Astrocyte of the cerebellum (primary cell): ENCODE measurements at regions not wholly inside any gene's neighbourhood (a gene's known extent, or its start where the extent isn't known, plus 50 kb on each side); places are given as distances from the start of the nearest gene placed in this dataset.

Experiments used
- DNase-seq: peaks from one replicate; pipeline ENCODE4 v3.0.0-alpha.2; 2011; ENCODE audit warnings: low read depth
- H3K4me3 ChIP-seq: 2 replicates; pipeline ENCODE4 v1.5.1; 2011; ENCODE audit warnings: mild to moderate bottlenecking, low read depth, low read length, moderate library complexity
- in situ Hi-C: cut with HindIII; loops from 2 replicates; pipeline ENCODE4 v1.10.0; 2017; ENCODE audit warnings: low sequenced_read_pairs
- TF ChIP-seq, protein P1 (sequence below): IDR thresholded peaks from 2 replicates; pipeline ENCODE4 v1.5.1; 2012; ENCODE audit warnings: low read length, low read depth, moderate library complexity, mild to moderate bottlenecking; ENCODE audit errors: missing control alignments

DNA sequence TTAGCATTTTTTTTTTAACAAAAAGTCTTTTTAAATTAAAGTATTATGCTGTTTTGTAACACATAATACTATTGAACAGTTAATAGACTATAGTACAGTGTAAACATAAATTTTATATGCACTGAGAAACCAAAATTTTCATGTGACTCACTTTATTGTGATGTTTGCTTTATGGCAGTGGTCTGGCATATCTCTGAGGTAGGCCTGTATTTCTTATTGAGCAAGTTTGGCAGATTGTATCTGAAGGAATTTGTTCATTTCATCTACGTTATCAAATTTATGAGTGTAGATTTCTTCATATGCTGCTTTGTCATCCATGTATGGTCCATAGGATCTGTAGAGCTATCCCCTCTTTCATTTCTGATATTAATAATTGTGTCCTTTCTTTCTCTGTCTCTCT, 78.8 kb upstream of the PDE3A start:
- no peak overlapping the region for H3K4me3 ChIP-seq
- in situ Hi-C loops = no loop called here
- DNase-seq = no peak
- TF ChIP-seq, protein P1, sequence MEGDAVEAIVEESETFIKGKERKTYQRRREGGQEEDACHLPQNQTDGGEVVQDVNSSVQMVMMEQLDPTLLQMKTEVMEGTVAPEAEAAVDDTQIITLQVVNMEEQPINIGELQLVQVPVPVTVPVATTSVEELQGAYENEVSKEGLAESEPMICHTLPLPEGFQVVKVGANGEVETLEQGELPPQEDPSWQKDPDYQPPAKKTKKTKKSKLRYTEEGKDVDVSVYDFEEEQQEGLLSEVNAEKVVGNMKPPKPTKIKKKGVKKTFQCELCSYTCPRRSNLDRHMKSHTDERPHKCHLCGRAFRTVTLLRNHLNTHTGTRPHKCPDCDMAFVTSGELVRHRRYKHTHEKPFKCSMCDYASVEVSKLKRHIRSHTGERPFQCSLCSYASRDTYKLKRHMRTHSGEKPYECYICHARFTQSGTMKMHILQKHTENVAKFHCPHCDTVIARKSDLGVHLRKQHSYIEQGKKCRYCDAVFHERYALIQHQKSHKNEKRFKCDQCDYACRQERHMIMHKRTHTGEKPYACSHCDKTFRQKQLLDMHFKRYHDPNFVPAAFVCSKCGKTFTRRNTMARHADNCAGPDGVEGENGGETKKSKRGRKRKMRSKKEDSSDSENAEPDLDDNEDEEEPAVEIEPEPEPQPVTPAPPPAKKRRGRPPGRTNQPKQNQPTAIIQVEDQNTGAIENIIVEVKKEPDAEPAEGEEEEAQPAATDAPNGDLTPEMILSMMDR = no peak

DNA sequence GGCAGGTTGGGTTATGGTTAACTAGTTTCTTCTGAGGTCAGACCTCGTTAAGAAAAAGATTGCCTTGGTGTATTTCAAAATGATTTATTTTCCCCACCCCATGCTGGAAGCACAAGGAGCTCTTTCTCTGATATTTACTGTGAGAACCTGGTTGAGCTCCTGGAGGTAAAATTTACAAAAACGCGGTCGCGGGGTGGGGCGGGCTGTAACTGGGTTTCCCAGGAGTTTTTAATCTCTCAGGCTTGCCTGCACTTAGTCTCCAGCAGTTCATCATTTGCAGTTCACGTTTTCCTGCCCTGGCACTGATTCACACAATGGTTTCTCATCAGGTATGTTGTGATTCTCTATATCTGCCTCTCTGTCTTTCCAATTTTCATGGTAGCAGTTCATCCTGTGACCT, 67.9 kb upstream of the PDE3A start:
- TF ChIP-seq, protein P1 = no peak
- in situ Hi-C loops = no loop called here
- H3K4me3 ChIP-seq = no peak overlapping the region
- DNase-seq = no peak

DNA sequence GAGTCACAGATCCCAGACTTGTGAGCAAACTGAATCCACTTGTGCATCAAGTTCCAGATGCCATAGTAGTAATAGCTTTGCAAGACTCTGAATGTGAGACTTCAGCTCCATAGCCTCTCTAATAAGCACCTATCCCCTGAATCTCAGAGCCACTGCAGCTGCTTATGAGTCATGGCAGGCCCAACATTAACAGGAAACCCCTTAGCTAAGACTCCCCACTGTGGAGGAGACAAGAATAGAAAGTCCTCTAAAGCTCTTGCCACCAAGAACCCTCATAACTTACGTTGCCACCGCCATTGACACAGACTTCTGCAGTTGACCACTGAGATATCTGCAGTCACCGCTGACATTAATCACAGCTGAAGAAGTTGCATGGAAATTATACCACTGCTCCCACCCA, 62.9 kb upstream of the PDE3A start:
- DNase-seq = no peak
- TF ChIP-seq, protein P1 = no peak
- in situ Hi-C loops = no loop called here
- H3K4me3 ChIP-seq = no peak overlapping the region

DNA sequence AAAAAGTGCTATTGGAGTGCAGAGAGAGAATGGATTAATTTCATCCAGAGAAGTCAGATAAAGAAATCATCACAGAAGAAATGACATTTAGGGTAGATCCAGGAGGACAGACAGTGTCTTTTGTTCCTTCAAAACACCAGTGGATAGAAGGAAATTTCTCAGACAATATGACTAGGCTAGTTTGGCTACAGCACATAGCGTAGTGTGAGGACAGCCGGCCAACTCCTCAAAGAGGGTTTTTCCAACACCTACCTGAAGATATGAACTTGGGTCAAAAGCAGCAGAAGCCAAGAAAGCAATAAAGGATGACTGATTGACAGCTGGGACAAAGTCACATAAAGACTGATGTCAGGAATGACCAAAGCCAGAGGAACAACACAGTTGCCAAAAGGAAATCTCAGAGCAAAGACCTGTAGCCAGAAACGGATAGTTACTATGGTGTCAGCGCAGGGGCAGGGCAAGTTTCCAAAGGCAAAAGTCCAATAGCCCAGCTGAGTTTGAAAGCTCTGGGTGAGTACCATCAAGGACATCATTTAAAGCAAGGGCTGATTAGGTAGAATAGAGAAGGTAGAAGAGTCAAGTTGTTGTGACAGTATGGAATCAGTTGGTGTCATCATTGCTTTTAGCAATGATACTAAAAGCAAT, 58.7 kb upstream of the PDE3A start:
- TF ChIP-seq, protein P1 = no peak

DNA sequence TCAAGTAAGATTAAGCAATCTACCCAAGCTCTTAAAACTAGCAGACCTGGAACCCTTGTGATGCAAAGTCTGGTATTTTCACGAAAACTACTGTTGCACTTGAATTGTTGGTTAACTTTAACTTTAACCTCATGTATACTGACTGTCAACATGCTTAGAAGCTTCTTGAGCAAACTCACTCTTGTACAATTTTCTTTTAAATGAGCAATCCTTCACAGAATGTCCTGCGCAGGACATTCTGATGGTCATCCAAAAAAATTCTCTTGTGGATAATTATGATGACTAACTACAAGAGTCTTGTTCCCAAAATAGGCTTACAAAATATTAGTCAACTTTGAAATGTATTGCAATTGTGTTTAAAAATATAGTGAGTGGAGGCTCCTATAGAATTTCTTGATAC, 54.0 kb upstream of the PDE3A start:
- no peak for DNase-seq
- H3K4me3 ChIP-seq = no peak overlapping the region
- TF ChIP-seq, protein P1 = no peak
- in situ Hi-C loops = no loop called here

More for the DNA sequence above, 58.7 kb upstream of the PDE3A start:
- no peak for DNase-seq
- in situ Hi-C loops = no loop called here
- H3K4me3 ChIP-seq = no peak overlapping the region

DNA sequence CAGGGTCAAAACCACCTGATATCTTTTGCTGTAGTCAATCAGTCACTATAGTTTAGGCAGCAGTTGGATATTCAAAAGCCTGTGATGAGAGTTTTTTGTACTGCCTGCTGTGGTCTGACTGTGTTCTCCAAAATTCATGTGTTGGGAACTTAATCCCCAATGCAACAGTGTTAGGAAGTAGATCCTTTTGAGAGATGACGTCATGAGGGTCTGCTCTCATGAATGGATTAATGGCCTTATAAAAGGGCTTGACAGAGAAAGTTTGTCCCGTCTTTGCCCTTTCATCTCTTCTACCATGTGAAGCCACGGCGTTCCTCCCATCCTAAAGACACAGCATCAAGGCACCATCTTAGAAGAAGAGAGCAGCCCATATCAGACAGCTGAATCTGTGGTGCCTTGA, 50.8 kb upstream of the PDE3A start:
- no peak for DNase-seq
- no peak overlapping the region for H3K4me3 ChIP-seq
- in situ Hi-C loops = loop anchor here (5.0 kb wide), 1 partner anchor 35 kb away; no protein-coding TSS in a partner anchor
- TF ChIP-seq, protein P1 = no peak
